Fibroblast of lung (primary cell): ENCODE measurements at regions not wholly inside any gene's neighbourhood (a gene's known extent, or its start where the extent isn't known, plus 50 kb on each side); places are given as distances from the start of the nearest gene placed in this dataset.

ENCODE experiments used
- EZH2 ChIP-seq: IDR thresholded peaks from 2 replicates; pipeline ENCODE4 v1.5.1; 2012; ENCODE audit warnings: low read length, control low read depth, mild to moderate bottlenecking; ENCODE audit errors: missing control alignments
- TF ChIP-seq, protein P1 (sequence below), 2 donors: IDR thresholded peaks in 1 of 2; conservative IDR thresholded peaks in 1 of 2; 1 replicate in 1 of 2; 2 replicates in 1 of 2; pipeline ENCODE4 v1.5.1; 2011 to 2012; ENCODE audit warnings: low read length in 2 of 2, control low read depth in 1 of 2, inconsistent platforms in 1 of 2, low read depth in 1 of 2, mild to moderate bottlenecking in 1 of 2

DNA sequence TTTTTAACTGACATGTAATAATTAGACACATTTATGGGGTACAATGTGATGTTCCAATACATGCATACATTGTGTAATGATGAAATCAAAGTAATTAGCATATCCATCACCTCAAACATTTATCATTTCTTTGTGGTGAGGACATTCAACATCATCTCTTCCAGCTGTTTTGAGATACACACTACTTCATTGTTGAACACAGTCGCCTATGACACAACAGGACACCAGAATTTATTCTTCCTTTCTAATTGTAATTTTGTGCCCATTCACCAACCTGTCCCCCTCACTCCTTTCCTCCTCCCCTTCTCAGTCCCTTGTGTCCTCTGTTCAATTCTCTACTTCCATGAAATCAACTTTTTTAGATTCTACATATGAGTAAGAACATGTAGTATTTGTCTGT lies 113.4 kb upstream of the CBLB start:
- TF ChIP-seq, protein P1, sequence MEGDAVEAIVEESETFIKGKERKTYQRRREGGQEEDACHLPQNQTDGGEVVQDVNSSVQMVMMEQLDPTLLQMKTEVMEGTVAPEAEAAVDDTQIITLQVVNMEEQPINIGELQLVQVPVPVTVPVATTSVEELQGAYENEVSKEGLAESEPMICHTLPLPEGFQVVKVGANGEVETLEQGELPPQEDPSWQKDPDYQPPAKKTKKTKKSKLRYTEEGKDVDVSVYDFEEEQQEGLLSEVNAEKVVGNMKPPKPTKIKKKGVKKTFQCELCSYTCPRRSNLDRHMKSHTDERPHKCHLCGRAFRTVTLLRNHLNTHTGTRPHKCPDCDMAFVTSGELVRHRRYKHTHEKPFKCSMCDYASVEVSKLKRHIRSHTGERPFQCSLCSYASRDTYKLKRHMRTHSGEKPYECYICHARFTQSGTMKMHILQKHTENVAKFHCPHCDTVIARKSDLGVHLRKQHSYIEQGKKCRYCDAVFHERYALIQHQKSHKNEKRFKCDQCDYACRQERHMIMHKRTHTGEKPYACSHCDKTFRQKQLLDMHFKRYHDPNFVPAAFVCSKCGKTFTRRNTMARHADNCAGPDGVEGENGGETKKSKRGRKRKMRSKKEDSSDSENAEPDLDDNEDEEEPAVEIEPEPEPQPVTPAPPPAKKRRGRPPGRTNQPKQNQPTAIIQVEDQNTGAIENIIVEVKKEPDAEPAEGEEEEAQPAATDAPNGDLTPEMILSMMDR (conservative IDR thresholded peaks at IDR 0.05 in 1 of 2, IDR thresholded peaks at IDR 0.05 in 1 of 2; ENCODE audit: low read depth in 1 of 2, low read length in 2 of 2), result no peak
- no peak for TF ChIP-seq EZH2
